SJCRH30 (cell line): ENCODE measurements at regions not wholly inside any gene's neighbourhood (a gene's known extent, or its start where the extent isn't known, plus 50 kb on each side); places are given as distances from the start of the nearest gene placed in this dataset.

Experiments
- DNase-seq, 2 experiments: peaks; one replicate each; pipeline ENCODE4 v3.0.0-alpha.2; 2015 to 2020
- H3K27ac ChIP-seq: fragments of 250-450 bp; sonication (Bioruptor Pico); 2 replicates; pipeline ENCODE4 v1.5.1; 2020; ENCODE audit warnings: mild to moderate bottlenecking, moderate library complexity
- H3K27me3 ChIP-seq: fragments of 250-450 bp; sonication (Bioruptor Pico); 2 replicates; pipeline ENCODE4 v1.5.1; 2020; ENCODE audit warnings: mild to moderate bottlenecking, moderate library complexity
- H3K36me3 ChIP-seq: fragments of 250-450 bp; sonication (Bioruptor Pico); 2 replicates; pipeline ENCODE4 v1.5.1; 2020; ENCODE audit warnings: mild to moderate bottlenecking, moderate library complexity
- H3K4me1 ChIP-seq: fragments of 250-450 bp; sonication (Bioruptor Pico); 2 replicates; pipeline ENCODE4 v1.5.1; 2020; ENCODE audit warnings: mild to moderate bottlenecking, moderate library complexity
- H3K4me3 ChIP-seq: fragments of 250-450 bp; sonication (Bioruptor Pico); 2 replicates; pipeline ENCODE4 v1.5.1; 2020; ENCODE audit warnings: mild to moderate bottlenecking, moderate library complexity
- H3K9me3 ChIP-seq: fragments of 250-450 bp; sonication (Bioruptor Pico); replicated peaks from 2 replicates; pipeline ENCODE4 v1.5.1; 2020; ENCODE audit warnings: mild to moderate bottlenecking, moderate library complexity

- no peak overlapping the region for H3K27ac ChIP-seq
- H3K9me3 ChIP-seq = no peaks in the 10 kb centered on the region
- no peaks in the 10 kb centered on the region for H3K27me3 ChIP-seq
- no peak overlapping the region for H3K4me3 ChIP-seq
- peaks cover 10% of the 10 kb centered on the region for H3K4me1 ChIP-seq
- H3K36me3 ChIP-seq = no peaks in the 10 kb centered on the region
- no peak for DNase-seq
These were observed 60.0 kb upstream of the LNX1 start for GRCh38 chr4:53651156-53651735.

GRCh38 chr4:53649357-53649756, 58.1 kb upstream of the LNX1 start:
- Histone ChIP-seq H3K36me3 (no peaks in the 10 kb centered on the region), H3K27ac (no peak overlapping the region), H3K27me3 (no peaks in the 10 kb centered on the region), H3K9me3 (no peaks in the 10 kb centered on the region), H3K4me1 (peaks cover 7% of the 10 kb centered on the region), H3K4me3 (no peak overlapping the region)
- no peak for DNase-seq

- no peaks in the 10 kb centered on the region for H3K9me3 ChIP-seq
- no peak overlapping the region for H3K27ac ChIP-seq
- no peaks in the 10 kb centered on the region for H3K27me3 ChIP-seq
- no peaks in the 10 kb centered on the region for H3K4me1 ChIP-seq
- DNase-seq = no peak
- no peaks in the 10 kb centered on the region for H3K36me3 ChIP-seq
- no peak overlapping the region for H3K4me3 ChIP-seq
These were observed 56.3 kb upstream of the LNX1 start for GRCh38 chr4:53647547-53647946.

GRCh38 chr4:53646795-53647194, 55.5 kb upstream of the LNX1 start:
- Histone ChIP-seq H3K4me1 (no peaks in the 10 kb centered on the region), H3K9me3 (no peaks in the 10 kb centered on the region), H3K4me3 (no peak overlapping the region), H3K27me3 (no peaks in the 10 kb centered on the region), H3K36me3 (no peaks in the 10 kb centered on the region), H3K27ac (no peak overlapping the region)
- DNase-seq = no peak

GRCh38 chr4:53645108-53645507, 53.8 kb upstream of the LNX1 start:
- no peak for DNase-seq
- Histone ChIP-seq H3K9me3 (no peaks in the 10 kb centered on the region), H3K4me1 (no peaks in the 10 kb centered on the region), H3K36me3 (no peaks in the 10 kb centered on the region), H3K27me3 (no peaks in the 10 kb centered on the region), H3K4me3 (no peak overlapping the region), H3K27ac (no peak overlapping the region)

- Histone ChIP-seq H3K4me3 (no peak overlapping the region), H3K36me3 (no peaks in the 10 kb centered on the region), H3K27me3 (no peaks in the 10 kb centered on the region), H3K9me3 (no peaks in the 10 kb centered on the region), H3K4me1 (no peaks in the 10 kb centered on the region), H3K27ac (no peak overlapping the region)
- DNase-seq = no peak
These were observed 53.3 kb upstream of the LNX1 start for GRCh38 chr4:53644607-53645006.
